ENCODE measurements at regions not wholly inside any gene's neighbourhood (a gene's known extent, or its start where the extent isn't known, plus 50 kb on each side); places are given as distances from the start of the nearest gene placed in this dataset.

GRCh38 chr2:193869564-193869963, 1674.8 kb upstream of the TMEFF2 start:
- Mint-ChIP-seq H3K4me1 (ENCODE audit: unreplicated experiment) (no peaks in the 10 kb centered on the region), H3K36me3 (ENCODE audit: unreplicated experiment) (no peaks in the 10 kb centered on the region), H3K27ac (ENCODE audit: unreplicated experiment) (no peak overlapping the region), H3K9me3 (ENCODE audit: unreplicated experiment) (peaks cover 4% of the 10 kb centered on the region), H3K27me3 (ENCODE audit: unreplicated experiment) (no peaks in the 10 kb centered on the region), H3K4me3 (ENCODE audit: unreplicated experiment) (no peak overlapping the region)
- no peak for DNase-seq (ENCODE audit: extremely low spot score, unreplicated experiment)
- TF ChIP-seq, protein P1, sequence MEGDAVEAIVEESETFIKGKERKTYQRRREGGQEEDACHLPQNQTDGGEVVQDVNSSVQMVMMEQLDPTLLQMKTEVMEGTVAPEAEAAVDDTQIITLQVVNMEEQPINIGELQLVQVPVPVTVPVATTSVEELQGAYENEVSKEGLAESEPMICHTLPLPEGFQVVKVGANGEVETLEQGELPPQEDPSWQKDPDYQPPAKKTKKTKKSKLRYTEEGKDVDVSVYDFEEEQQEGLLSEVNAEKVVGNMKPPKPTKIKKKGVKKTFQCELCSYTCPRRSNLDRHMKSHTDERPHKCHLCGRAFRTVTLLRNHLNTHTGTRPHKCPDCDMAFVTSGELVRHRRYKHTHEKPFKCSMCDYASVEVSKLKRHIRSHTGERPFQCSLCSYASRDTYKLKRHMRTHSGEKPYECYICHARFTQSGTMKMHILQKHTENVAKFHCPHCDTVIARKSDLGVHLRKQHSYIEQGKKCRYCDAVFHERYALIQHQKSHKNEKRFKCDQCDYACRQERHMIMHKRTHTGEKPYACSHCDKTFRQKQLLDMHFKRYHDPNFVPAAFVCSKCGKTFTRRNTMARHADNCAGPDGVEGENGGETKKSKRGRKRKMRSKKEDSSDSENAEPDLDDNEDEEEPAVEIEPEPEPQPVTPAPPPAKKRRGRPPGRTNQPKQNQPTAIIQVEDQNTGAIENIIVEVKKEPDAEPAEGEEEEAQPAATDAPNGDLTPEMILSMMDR (IDR thresholded peaks at IDR 0.05): no peak

GRCh38 chr2:193868833-193869232, 1674.1 kb upstream of the TMEFF2 start:
- Mint-ChIP-seq H3K4me1 (ENCODE audit: unreplicated experiment) (no peaks in the 10 kb centered on the region), H3K36me3 (ENCODE audit: unreplicated experiment) (no peaks in the 10 kb centered on the region), H3K9me3 (ENCODE audit: unreplicated experiment) (no peaks in the 10 kb centered on the region), H3K27ac (ENCODE audit: unreplicated experiment) (no peak overlapping the region), H3K27me3 (ENCODE audit: unreplicated experiment) (no peaks in the 10 kb centered on the region), H3K4me3 (ENCODE audit: unreplicated experiment) (no peak overlapping the region)
- DNase-seq (ENCODE audit: extremely low spot score, unreplicated experiment): no peak
- TF ChIP-seq, protein P1 (IDR thresholded peaks at IDR 0.05): no peak

DNA sequence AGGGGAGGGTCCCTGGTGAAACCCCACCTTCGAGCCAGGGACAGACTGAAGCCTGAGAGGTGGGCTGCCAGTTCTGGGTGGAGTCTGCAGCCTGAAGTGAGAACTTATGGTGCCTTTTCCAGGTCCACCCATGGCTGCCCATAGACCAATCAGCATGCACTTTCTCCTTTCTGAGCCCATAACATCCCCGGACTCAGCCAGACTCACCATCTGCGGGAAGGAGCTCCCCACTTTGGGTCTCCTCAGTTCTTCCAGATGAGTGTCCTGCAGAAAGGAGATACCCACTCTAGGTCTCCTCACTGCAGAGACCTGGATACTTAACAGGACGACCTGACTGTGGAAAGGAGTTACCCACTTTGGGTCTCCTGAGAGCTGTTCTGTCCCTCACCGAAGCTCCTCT, 1673.4 kb upstream of the TMEFF2 start:
- H3K4me1 Mint-ChIP-seq (ENCODE audit: unreplicated experiment): no peaks in the 10 kb centered on the region
- no peak for DNase-seq (ENCODE audit: extremely low spot score, unreplicated experiment)
- no peak overlapping the region for H3K4me3 Mint-ChIP-seq (ENCODE audit: unreplicated experiment)
- no peaks in the 10 kb centered on the region for H3K9me3 Mint-ChIP-seq (ENCODE audit: unreplicated experiment)
- H3K27ac Mint-ChIP-seq (ENCODE audit: unreplicated experiment): no peak overlapping the region
- H3K27me3 Mint-ChIP-seq (ENCODE audit: unreplicated experiment): no peaks in the 10 kb centered on the region
- H3K36me3 Mint-ChIP-seq (ENCODE audit: unreplicated experiment): no peaks in the 10 kb centered on the region
- TF ChIP-seq, protein P1 (IDR thresholded peaks at IDR 0.05): no peak

GRCh38 chr2:193867454-193867853, 1672.7 kb upstream of the TMEFF2 start:
- TF ChIP-seq, protein P1 (IDR thresholded peaks at IDR 0.05): no peak
- no peak overlapping the region for H3K4me3 Mint-ChIP-seq (ENCODE audit: unreplicated experiment)
- H3K36me3 Mint-ChIP-seq (ENCODE audit: unreplicated experiment): no peaks in the 10 kb centered on the region
- H3K27ac Mint-ChIP-seq (ENCODE audit: unreplicated experiment): no peak overlapping the region
- DNase-seq (ENCODE audit: extremely low spot score, unreplicated experiment): no peak
- H3K27me3 Mint-ChIP-seq (ENCODE audit: unreplicated experiment): no peaks in the 10 kb centered on the region
- no peaks in the 10 kb centered on the region for H3K9me3 Mint-ChIP-seq (ENCODE audit: unreplicated experiment)
- H3K4me1 Mint-ChIP-seq (ENCODE audit: unreplicated experiment): no peaks in the 10 kb centered on the region

DNA sequence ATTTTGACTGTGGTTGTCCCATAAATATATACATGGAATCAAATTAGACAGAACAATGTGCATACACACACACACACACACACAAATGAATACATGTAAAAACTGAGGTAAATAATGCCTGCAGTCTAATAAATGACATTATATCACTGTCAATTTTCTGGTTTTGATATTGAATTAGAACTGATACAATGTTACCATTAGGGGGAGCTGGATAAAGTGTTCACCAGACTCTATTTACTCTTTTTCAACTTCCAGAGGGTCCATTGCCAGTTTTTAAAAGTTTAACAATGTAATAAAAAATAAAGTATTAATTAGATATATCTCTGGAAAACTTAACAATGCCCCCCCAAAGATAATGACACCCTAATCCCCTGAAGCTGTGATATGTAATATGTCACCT, 1666.8 kb upstream of the TMEFF2 start:
- no peak for DNase-seq (ENCODE audit: extremely low spot score, unreplicated experiment)
- H3K27me3 Mint-ChIP-seq (ENCODE audit: unreplicated experiment): no peaks in the 10 kb centered on the region

More for the DNA sequence above, 1666.8 kb upstream of the TMEFF2 start:
- Mint-ChIP-seq H3K36me3 (ENCODE audit: unreplicated experiment) (peaks cover 5% of the 10 kb centered on the region), H3K9me3 (ENCODE audit: unreplicated experiment) (peaks cover 4% of the 10 kb centered on the region), H3K27ac (ENCODE audit: unreplicated experiment) (no peak overlapping the region), H3K4me1 (ENCODE audit: unreplicated experiment) (no peaks in the 10 kb centered on the region), H3K4me3 (ENCODE audit: unreplicated experiment) (no peak overlapping the region)
- TF ChIP-seq, protein P1 (IDR thresholded peaks at IDR 0.05): no peak

All from osteocyte (in vitro differentiated cells).